NT2/D1 (cell line): ENCODE measurements at regions not wholly inside any gene's neighbourhood (a gene's known extent, or its start where the extent isn't known, plus 50 kb on each side); places are given as distances from the start of the nearest gene placed in this dataset.

ENCODE experiments used
- SUZ12 ChIP-seq: IDR thresholded peaks from 2 replicates; pipeline ENCODE4 v1.6.1; 2011; ENCODE audit not compliant: insufficient read length, insufficient read depth; ENCODE audit errors: extremely low read depth
- YY1 ChIP-seq: IDR thresholded peaks from 2 replicates; pipeline ENCODE4 v1.6.1; 2011; ENCODE audit not compliant: insufficient read length, insufficient read depth
- ZNF274 ChIP-seq: IDR thresholded peaks from 2 replicates; pipeline ENCODE4 v1.6.1; 2011; ENCODE audit warnings: mild to moderate bottlenecking, low read depth, low read length

DNA sequence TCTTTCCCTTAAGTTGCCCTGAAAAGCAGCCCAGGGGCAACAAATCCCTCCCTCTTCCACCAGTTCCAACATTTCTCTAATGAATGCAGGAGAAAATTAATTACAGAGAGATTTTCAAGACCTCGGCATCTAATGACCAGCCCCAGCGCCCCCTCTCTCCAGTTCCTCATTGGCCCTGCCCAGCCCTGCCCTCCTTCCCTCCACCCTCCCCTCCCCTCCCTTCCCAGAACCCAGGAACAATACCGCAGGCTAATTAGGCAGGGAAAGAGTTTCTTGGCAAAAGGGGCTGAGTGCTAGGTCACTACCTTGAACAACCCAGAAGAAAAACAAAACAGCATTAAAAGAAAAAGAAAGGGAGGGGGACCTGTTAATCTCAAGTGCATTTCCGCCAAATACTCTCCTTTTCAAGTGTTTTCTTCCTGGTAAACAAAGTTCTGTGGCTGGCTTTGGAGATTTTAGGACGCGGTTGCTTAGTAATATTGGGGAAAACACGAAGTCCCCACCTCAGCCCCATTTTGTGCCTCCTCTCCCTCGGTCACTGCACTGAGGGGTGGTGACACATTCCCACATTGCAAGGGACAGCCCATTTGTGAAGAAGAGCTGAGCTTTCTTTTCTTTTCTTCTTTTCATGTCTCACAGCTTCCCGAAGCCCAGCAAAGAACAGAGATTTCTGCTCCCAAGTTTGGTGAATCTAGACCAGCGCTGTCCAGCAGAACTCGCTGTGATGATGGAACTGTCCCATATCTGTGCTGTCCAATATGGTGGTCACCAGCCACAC lies 215.4 kb downstream of the SOX9 start:
- TF ChIP-seq SUZ12 (no peak), ZNF274 (no peak), YY1 (no peak)
